ENCODE measurements at regions not wholly inside any gene's neighbourhood (a gene's known extent, or its start where the extent isn't known, plus 50 kb on each side); places are given as distances from the start of the nearest gene placed in this dataset.

DNA sequence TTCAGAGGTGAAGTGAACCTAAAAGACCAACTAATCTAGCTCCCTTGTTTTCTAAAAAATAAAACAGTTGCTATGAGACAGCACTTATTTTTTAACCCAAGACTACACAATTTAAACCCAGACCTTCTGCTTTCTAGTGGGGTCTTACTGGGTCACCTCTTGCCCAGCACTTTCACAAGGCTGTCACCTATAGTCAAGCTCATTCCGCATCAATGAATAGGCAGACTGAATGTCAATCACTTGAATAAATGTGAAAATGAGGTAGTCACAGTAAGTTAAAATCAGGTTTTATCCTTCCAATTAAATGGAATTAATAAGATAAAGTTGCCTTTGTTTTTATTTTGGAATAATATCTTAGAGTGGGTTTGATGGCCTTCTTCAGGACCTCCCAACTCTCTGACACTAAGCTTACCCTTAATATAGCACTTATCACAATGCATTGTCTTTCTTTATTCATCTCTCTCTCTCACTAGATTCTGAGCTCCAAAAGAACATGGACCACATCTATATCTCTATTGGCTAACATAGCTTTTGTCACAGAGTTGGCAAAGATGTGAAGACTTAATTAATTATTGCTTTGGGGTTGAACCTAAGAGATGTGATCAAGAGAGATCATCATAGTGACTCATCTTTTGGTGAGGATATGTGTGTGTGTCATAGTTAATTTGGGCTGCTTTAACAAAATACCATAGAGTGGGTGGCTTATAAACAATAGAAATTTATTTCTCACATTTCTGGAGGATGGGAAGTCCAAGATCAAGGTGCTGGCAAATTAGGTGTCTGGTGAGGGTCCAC is 248.7 kb upstream of the DAB1 start:
- no peaks in the 10 kb centered on the region for H3K79me2 ChIP-seq (ENCODE audit: control insufficient read depth, insufficient read depth, low read length)
- ChIA-PET CTCF (ENCODE audit: low intra/inter-chr PET ratio) (no interaction called here), POLR2A (no interaction called here)
- H4K20me1 ChIP-seq (replicated peaks; ENCODE audit: control insufficient read depth, insufficient read depth, low read length): no peaks in the 10 kb centered on the region
- 0% methylated on average over 1 of the region's 1 CpG for WGBS (ENCODE audit: insufficient coverage, low coverage, missing lambda C conversion rate)
- no peak overlapping the region for H3K4me2 ChIP-seq (ENCODE audit: insufficient read depth, low read length)
- intact Hi-C loops (cut with micrococcal nuclease): no loop called here
- no peak overlapping the region for H2AFZ ChIP-seq (ENCODE audit: low read depth, low read length)
- no peak overlapping the region for H3K27ac ChIP-seq (ENCODE audit: extremely low read depth, low read depth, low read length)
- FAIRE-seq (no peak), ATAC-seq (no peak), DNase-seq (ENCODE audit: extremely low read depth in 1 of 4, low spot score in 3 of 4) (no peak)
- no peaks in the 10 kb centered on the region for H3K9me1 ChIP-seq (ENCODE audit: control insufficient read depth, insufficient read depth, low read length)
- no peak for TF ChIP-seq ZZZ3 (IDR thresholded peaks at IDR 0.05)
- TF ChIP-seq ZNF133 (CRISPR knock-in tag; IDR thresholded peaks at IDR 0.05): no peak
- TF ChIP-seq PHB2 (IDR thresholded peaks at IDR 0.05; ENCODE audit: low read depth): no peak
- TF ChIP-seq ZNF146 (CRISPR knock-in tag; IDR thresholded peaks at IDR 0.05; ENCODE audit: unreplicated experiment): no peak
- TF ChIP-seq ZNF583 (CRISPR knock-in tag; IDR thresholded peaks at IDR 0.05): no peak
- no peak for TF ChIP-seq ZNF217 (CRISPR knock-in tag; IDR thresholded peaks at IDR 0.05)
- TF ChIP-seq, protein P1, sequence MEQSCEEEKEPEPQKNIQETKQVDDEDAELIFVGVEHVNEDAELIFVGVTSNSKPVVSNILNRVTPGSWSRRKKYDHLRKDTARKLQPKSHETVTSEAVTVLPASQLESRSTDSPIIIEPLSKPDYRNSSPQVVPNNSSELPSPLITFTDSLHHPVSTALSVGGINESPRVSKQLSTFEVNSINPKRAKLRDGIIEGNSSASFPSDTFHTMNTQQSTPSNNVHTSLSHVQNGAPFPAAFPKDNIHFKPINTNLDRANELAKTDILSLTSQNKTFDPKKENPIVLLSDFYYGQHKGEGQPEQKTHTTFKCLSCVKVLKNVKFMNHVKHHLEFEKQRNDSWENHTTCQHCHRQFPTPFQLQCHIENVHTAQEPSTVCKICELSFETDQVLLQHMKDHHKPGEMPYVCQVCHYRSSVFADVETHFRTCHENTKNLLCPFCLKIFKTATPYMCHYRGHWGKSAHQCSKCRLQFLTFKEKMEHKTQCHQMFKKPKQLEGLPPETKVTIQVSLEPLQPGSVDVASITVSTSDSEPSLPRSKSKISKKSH (CRISPR knock-in tag; IDR thresholded peaks at IDR 0.05): no peak
- no peak for TF ChIP-seq ZNF174 (CRISPR knock-in tag; IDR thresholded peaks at IDR 0.05)
- TF ChIP-seq FOXJ3 (CRISPR knock-in tag; IDR thresholded peaks at IDR 0.05): no peak
- TF ChIP-seq ZBTB7A (IDR thresholded peaks at IDR 0.05; ENCODE audit: borderline replicate concordance, control insufficient read depth, low read depth, low read length): no peak
- no peak for TF ChIP-seq JUND (IDR thresholded peaks at IDR 0.05; ENCODE audit: borderline replicate concordance, low read depth, low read length)
- TF ChIP-seq JUND (tag; IDR thresholded peaks at IDR 0.05; ENCODE audit: borderline replicate concordance, low read depth, low read length): no peak
- no peak for TF ChIP-seq FOXM1 (IDR thresholded peaks at IDR 0.05; ENCODE audit: low read depth)
- no peak for TF ChIP-seq FOXM1 (CRISPR knock-in tag; IDR thresholded peaks at IDR 0.05; ENCODE audit: low read depth)
- TF ChIP-seq ELF2 (CRISPR knock-in tag; IDR thresholded peaks at IDR 0.05): no peak
- no peaks in the 10 kb centered on the region for H3K27me3 ChIP-seq (ENCODE audit: control insufficient read depth in 2 of 2, insufficient read depth in 2 of 2, low read length in 2 of 2)
- no peak overlapping the region for H3K9ac ChIP-seq (ENCODE audit: insufficient read depth in 1 of 2, low read depth in 2 of 2, low read length in 2 of 2)
- H3K36me3 ChIP-seq (ENCODE audit: control insufficient read depth, insufficient read depth, low read length): no peaks in the 10 kb centered on the region
- no peaks in the 10 kb centered on the region for H3K9me3 ChIP-seq (replicated peaks; ENCODE audit: control insufficient read depth, insufficient read depth, low read depth, low read length)
- H3K4me1 ChIP-seq (replicated peaks in 1 of 2; ENCODE audit: control insufficient read depth in 2 of 2, insufficient read depth in 2 of 2, low read length in 2 of 2): no peaks in the 10 kb centered on the region
- in situ Hi-C loops (cut with MboI): no loop called here
- H3K4me3 ChIP-seq: no peak overlapping the region
- no TSS peak for BruUV-seq (replicated peaks)

Data from K562 (cell line).